ENCODE measurements at regions not wholly inside any gene's neighbourhood (a gene's known extent, or its start where the extent isn't known, plus 50 kb on each side); places are given as distances from the start of the nearest gene placed in this dataset.

DNA sequence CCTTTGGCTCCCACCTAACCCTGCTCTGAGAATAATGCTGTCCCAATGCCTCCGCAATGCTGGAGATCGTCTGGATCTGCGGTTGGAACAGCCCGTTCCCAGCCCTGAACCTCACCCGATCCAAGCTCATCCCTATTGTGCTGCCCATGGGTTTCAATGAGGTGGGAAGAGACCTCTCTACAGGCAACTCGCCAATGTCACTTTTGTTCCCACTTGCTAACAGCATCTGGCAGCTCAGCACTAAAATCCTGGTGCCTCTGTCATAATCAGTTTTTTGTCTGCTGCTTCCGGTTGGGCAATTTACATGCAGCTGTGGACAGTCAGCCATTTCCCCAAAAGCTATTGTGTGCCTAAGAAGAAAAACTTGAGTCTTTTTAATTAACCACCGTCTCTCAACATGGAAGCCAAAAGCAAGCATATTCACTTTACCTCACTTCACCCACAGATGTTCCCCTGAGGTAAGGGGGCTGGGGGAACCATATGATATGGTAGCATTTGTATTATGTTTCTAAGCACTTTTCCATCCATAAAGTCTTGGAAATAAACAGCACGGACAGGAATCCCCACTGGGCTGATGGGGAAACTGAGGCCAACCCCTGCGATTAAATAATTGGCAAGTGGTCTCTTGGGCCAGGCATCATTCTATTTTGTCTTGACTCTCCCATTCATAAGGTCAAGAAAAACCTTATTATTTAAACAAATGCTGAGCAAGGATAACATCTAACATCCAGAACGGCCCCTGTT is 159.2 kb upstream of the CDH5 start:
- no peak for TF ChIP-seq ESRRA (CRISPR knock-in tag; IDR thresholded peaks at IDR 0.05; ENCODE audit: borderline replicate concordance)
- TF ChIP-seq ZNF232 (CRISPR knock-in tag; IDR thresholded peaks at IDR 0.05), result no peak
- TF ChIP-seq, protein P1, sequence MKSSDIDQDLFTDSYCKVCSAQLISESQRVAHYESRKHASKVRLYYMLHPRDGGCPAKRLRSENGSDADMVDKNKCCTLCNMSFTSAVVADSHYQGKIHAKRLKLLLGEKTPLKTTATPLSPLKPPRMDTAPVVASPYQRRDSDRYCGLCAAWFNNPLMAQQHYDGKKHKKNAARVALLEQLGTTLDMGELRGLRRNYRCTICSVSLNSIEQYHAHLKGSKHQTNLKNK (CRISPR knock-in tag; IDR thresholded peaks at IDR 0.05), result no peak
- no peak for TF ChIP-seq EMX1 (CRISPR knock-in tag; IDR thresholded peaks at IDR 0.05)
- TF ChIP-seq, protein P2, sequence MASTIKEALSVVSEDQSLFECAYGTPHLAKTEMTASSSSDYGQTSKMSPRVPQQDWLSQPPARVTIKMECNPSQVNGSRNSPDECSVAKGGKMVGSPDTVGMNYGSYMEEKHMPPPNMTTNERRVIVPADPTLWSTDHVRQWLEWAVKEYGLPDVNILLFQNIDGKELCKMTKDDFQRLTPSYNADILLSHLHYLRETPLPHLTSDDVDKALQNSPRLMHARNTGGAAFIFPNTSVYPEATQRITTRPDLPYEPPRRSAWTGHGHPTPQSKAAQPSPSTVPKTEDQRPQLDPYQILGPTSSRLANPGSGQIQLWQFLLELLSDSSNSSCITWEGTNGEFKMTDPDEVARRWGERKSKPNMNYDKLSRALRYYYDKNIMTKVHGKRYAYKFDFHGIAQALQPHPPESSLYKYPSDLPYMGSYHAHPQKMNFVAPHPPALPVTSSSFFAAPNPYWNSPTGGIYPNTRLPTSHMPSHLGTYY (CRISPR knock-in tag; IDR thresholded peaks at IDR 0.05), result no peak
- no peak for TF ChIP-seq TEAD4 (CRISPR knock-in tag; IDR thresholded peaks at IDR 0.05)
- TF ChIP-seq TCF7 (CRISPR knock-in tag; IDR thresholded peaks at IDR 0.05; ENCODE audit: low read depth), result no peak
- TF ChIP-seq, protein P3, sequence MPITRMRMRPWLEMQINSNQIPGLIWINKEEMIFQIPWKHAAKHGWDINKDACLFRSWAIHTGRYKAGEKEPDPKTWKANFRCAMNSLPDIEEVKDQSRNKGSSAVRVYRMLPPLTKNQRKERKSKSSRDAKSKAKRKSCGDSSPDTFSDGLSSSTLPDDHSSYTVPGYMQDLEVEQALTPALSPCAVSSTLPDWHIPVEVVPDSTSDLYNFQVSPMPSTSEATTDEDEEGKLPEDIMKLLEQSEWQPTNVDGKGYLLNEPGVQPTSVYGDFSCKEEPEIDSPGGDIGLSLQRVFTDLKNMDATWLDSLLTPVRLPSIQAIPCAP (CRISPR knock-in tag; IDR thresholded peaks at IDR 0.05), result no peak
- TF ChIP-seq, protein P4, sequence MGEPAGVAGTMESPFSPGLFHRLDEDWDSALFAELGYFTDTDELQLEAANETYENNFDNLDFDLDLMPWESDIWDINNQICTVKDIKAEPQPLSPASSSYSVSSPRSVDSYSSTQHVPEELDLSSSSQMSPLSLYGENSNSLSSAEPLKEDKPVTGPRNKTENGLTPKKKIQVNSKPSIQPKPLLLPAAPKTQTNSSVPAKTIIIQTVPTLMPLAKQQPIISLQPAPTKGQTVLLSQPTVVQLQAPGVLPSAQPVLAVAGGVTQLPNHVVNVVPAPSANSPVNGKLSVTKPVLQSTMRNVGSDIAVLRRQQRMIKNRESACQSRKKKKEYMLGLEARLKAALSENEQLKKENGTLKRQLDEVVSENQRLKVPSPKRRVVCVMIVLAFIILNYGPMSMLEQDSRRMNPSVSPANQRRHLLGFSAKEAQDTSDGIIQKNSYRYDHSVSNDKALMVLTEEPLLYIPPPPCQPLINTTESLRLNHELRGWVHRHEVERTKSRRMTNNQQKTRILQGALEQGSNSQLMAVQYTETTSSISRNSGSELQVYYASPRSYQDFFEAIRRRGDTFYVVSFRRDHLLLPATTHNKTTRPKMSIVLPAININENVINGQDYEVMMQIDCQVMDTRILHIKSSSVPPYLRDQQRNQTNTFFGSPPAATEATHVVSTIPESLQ (CRISPR knock-in tag; IDR thresholded peaks at IDR 0.05), result no peak
- no peak for TF ChIP-seq FOXJ3 (CRISPR knock-in tag; IDR thresholded peaks at IDR 0.05; ENCODE audit: borderline replicate concordance)
- TF ChIP-seq GABPB1 (CRISPR knock-in tag; IDR thresholded peaks at IDR 0.05), result no peak
- TF ChIP-seq, protein P5, sequence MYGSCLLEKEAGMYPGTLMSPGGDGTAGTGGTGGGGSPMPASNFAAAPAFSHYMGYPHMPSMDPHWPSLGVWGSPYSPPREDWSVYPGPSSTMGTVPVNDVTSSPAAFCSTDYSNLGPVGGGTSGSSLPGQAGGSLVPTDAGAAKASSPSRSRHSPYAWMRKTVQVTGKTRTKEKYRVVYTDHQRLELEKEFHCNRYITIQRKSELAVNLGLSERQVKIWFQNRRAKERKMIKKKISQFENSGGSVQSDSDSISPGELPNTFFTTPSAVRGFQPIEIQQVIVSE (CRISPR knock-in tag; IDR thresholded peaks at IDR 0.05; ENCODE audit: borderline replicate concordance), result no peak
- no peak for TF ChIP-seq HMGA2 (CRISPR knock-in tag; IDR thresholded peaks at IDR 0.05)
- no peak for TF ChIP-seq ZNF671 (CRISPR knock-in tag; IDR thresholded peaks at IDR 0.05)
- TF ChIP-seq, protein P6, sequence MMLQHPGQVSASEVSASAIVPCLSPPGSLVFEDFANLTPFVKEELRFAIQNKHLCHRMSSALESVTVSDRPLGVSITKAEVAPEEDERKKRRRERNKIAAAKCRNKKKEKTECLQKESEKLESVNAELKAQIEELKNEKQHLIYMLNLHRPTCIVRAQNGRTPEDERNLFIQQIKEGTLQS (CRISPR knock-in tag; conservative IDR thresholded peaks at IDR 0.05), result no peak
- TF ChIP-seq, protein P7, sequence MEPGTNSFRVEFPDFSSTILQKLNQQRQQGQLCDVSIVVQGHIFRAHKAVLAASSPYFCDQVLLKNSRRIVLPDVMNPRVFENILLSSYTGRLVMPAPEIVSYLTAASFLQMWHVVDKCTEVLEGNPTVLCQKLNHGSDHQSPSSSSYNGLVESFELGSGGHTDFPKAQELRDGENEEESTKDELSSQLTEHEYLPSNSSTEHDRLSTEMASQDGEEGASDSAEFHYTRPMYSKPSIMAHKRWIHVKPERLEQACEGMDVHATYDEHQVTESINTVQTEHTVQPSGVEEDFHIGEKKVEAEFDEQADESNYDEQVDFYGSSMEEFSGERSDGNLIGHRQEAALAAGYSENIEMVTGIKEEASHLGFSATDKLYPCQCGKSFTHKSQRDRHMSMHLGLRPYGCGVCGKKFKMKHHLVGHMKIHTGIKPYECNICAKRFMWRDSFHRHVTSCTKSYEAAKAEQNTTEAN (CRISPR knock-in tag; IDR thresholded peaks at IDR 0.05), result no peak
- ChIA-PET CTCF (no interaction called here), POLR2A (no interaction called here)
- no peak for DNase-seq (ENCODE audit: low spot score)
- no peak for ATAC-seq
- Mint-ChIP-seq H3K4me3 (no peak overlapping the region), H3K4me1 (peaks cover 17% of the 10 kb centered on the region), H3K27ac (no peak overlapping the region), H3K36me3 (no peaks in the 10 kb centered on the region), H3K27me3 (ENCODE audit: low read depth) (peaks cover 3% of the 10 kb centered on the region; the same call in 1 of the 2 replicates), H3K9me3 (peaks cover 8% of the 10 kb centered on the region; the same call in 1 of the 2 replicates)

DNA sequence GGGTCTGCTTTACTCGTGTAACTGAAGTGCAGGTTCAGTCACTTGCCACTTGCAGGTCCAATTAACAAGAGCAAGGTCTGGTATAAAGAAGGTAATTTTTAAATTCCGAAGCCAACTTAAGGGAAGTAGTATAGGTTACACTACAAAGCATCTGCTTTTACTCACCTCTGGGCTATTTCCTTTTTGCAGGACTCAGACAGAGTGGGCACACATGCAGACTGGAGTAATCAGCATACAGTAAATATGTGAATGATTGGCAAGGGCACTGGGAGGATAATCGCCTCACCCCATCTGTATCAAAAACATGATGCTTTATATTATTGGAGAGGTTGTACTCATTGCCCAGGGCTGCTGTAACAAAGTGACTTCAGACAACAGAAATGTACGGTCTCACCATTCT is 160.1 kb upstream of the CDH5 start:
- CTCF ChIA-PET, result interaction anchor here (0.6 kb wide), 1 partner anchor 309 kb away, joined by 3 read pairs; no protein-coding TSS in a partner anchor
- peaks cover 3% of the 10 kb centered on the region; the same call in 1 of the 2 replicates for H3K27me3 Mint-ChIP-seq (ENCODE audit: low read depth)
- ATAC-seq (no peak), DNase-seq (ENCODE audit: low spot score) (no peak)
- no peaks in the 10 kb centered on the region for H3K36me3 Mint-ChIP-seq
- H3K4me3 Mint-ChIP-seq, result no peak overlapping the region
- POLR2A ChIA-PET, result no interaction called here
- H3K9me3 Mint-ChIP-seq, result peaks cover 8% of the 10 kb centered on the region; the same call in 1 of the 2 replicates
- no peak overlapping the region for H3K27ac Mint-ChIP-seq
- peaks cover 17% of the 10 kb centered on the region for H3K4me1 Mint-ChIP-seq
- TF ChIP-seq, protein P8, sequence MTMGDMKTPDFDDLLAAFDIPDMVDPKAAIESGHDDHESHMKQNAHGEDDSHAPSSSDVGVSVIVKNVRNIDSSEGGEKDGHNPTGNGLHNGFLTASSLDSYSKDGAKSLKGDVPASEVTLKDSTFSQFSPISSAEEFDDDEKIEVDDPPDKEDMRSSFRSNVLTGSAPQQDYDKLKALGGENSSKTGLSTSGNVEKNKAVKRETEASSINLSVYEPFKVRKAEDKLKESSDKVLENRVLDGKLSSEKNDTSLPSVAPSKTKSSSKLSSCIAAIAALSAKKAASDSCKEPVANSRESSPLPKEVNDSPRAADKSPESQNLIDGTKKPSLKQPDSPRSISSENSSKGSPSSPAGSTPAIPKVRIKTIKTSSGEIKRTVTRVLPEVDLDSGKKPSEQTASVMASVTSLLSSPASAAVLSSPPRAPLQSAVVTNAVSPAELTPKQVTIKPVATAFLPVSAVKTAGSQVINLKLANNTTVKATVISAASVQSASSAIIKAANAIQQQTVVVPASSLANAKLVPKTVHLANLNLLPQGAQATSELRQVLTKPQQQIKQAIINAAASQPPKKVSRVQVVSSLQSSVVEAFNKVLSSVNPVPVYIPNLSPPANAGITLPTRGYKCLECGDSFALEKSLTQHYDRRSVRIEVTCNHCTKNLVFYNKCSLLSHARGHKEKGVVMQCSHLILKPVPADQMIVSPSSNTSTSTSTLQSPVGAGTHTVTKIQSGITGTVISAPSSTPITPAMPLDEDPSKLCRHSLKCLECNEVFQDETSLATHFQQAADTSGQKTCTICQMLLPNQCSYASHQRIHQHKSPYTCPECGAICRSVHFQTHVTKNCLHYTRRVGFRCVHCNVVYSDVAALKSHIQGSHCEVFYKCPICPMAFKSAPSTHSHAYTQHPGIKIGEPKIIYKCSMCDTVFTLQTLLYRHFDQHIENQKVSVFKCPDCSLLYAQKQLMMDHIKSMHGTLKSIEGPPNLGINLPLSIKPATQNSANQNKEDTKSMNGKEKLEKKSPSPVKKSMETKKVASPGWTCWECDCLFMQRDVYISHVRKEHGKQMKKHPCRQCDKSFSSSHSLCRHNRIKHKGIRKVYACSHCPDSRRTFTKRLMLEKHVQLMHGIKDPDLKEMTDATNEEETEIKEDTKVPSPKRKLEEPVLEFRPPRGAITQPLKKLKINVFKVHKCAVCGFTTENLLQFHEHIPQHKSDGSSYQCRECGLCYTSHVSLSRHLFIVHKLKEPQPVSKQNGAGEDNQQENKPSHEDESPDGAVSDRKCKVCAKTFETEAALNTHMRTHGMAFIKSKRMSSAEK (CRISPR knock-in tag; IDR thresholded peaks at IDR 0.05; ENCODE audit: borderline replicate concordance), result no peak
- TF ChIP-seq JAZF1 (CRISPR knock-in tag; IDR thresholded peaks at IDR 0.05), result no peak
- TF ChIP-seq, protein P3 (CRISPR knock-in tag; IDR thresholded peaks at IDR 0.05), result no peak
- TF ChIP-seq ZNF263 (CRISPR knock-in tag; IDR thresholded peaks at IDR 0.05; ENCODE audit: low read depth), result no peak
- TF ChIP-seq ZNF121 (CRISPR knock-in tag; IDR thresholded peaks at IDR 0.05), result no peak
- TF ChIP-seq, protein P9, sequence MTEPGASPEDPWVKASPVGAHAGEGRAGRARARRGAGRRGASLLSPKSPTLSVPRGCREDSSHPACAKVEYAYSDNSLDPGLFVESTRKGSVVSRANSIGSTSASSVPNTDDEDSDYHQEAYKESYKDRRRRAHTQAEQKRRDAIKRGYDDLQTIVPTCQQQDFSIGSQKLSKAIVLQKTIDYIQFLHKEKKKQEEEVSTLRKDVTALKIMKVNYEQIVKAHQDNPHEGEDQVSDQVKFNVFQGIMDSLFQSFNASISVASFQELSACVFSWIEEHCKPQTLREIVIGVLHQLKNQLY (CRISPR knock-in tag; IDR thresholded peaks at IDR 0.05), result no peak
- no peak for TF ChIP-seq NFATC4 (CRISPR knock-in tag; IDR thresholded peaks at IDR 0.05)
- no peak for TF ChIP-seq TCF7 (CRISPR knock-in tag; IDR thresholded peaks at IDR 0.05; ENCODE audit: low read depth)
- TF ChIP-seq HMGA2 (CRISPR knock-in tag; IDR thresholded peaks at IDR 0.05), result no peak

All from WTC11 (cell line).